Upper lobe of left lung (tissue), 6 donors: ENCODE measurements at regions not wholly inside any gene's neighbourhood (a gene's known extent, or its start where the extent isn't known, plus 50 kb on each side); places are given as distances from the start of the nearest gene placed in this dataset.

Experiments
- ATAC-seq, 2 donors: fragments of 200-7000 bp; cut with Tn5 transposase; one replicate each; pipeline ENCODE4 v1.9.1; 2022; ENCODE audit warnings: mild to moderate bottlenecking in 2 of 2, moderate library complexity in 2 of 2; ENCODE audit not compliant: low FRiP score in 2 of 2
- DNase-seq, 2 donors: peaks; one replicate each; pipeline ENCODE4 v3.0.0-alpha.2; 2019 to 2020
- H3K27ac ChIP-seq, 4 donors: fragments of 200-600 bp; sonication (generic); one replicate each; pipeline ENCODE4 v1.5.1; 2016 to 2019
- H3K27me3 ChIP-seq, 4 donors: fragments of 200-600 bp; sonication (generic); one replicate each; pipeline ENCODE4 v1.5.1; 2017 to 2019
- H3K36me3 ChIP-seq, 4 donors: fragments of 200-600 bp; sonication (generic); one replicate each; pipeline ENCODE4 v1.5.1; 2016 to 2019
- H3K4me1 ChIP-seq, 4 donors: fragments of 200-600 bp; sonication (generic); one replicate each; pipeline ENCODE4 v1.5.1; 2018 to 2019
- H3K4me3 ChIP-seq, 4 donors: fragments of 200-600 bp; sonication (generic); one replicate each; pipeline ENCODE4 v1.5.1; 2017 to 2019; ENCODE audit warnings: mild to moderate bottlenecking in 2 of 4, moderate library complexity in 1 of 4
- H3K9me3 ChIP-seq, 4 donors: fragments of 200-600 bp; sonication (generic); one replicate each; pipeline ENCODE4 v1.5.1; 2018 to 2019
- EP300 ChIP-seq, 4 donors: sonication (generic); formaldehyde crosslinking; IDR thresholded peaks; one replicate each; pipeline ENCODE4 v1.5.1; 2017; ENCODE audit warnings: antibody characterized with exemption in 4 of 4, control low read depth in 2 of 4
- POLR2A ChIP-seq, 4 donors: fragments of 450-650 bp; IDR thresholded peaks; one replicate each; pipeline ENCODE4 v1.5.1; 2016 to 2017; ENCODE audit warnings: antibody characterized with exemption in 4 of 4, mild to moderate bottlenecking in 2 of 4
- POLR2AphosphoS5 ChIP-seq, 2 donors: sonication (generic); formaldehyde crosslinking; IDR thresholded peaks; one replicate each; pipeline ENCODE4 v1.5.1; 2017; ENCODE audit warnings: antibody characterized with exemption in 2 of 2
- WGBS, 2 donors: methylation state at CpG; one replicate each; pipeline ENCODE4 v1.1.5; 2017 to 2018; 5-methylcytosine and 5-hydroxymethylcytosine counted together
- TF ChIP-seq, protein P1 (sequence below), 6 experiments: fragments of 450-650 bp in 4 of 6; fragments of 200-600 bp in 2 of 6; sonication (generic) in 2 of 6; IDR thresholded peaks; one replicate each; pipeline ENCODE4 v1.5.1; 2016 to 2019; ENCODE audit warnings: antibody characterized with exemption in 6 of 6
- donor health status: DM: no; HTN: no; CAD: no; lungs with moderate emphysema.
- donor health status: DM: no; HTN: yes; CAD: no; lungs with severe emphysema.

GRCh38 chr5:109482748-109483147 lies 73.0 kb upstream of the PJA2 start:
- 59 to 82% methylated on average over 4 to 5 of the region's 5 CpGs for WGBS, 2 donors
- no peak for DNase-seq

GRCh38 chr5:109479260-109479860 lies 69.6 kb upstream of the PJA2 start:
- DNase-seq: no peak
- TF ChIP-seq, protein P1, sequence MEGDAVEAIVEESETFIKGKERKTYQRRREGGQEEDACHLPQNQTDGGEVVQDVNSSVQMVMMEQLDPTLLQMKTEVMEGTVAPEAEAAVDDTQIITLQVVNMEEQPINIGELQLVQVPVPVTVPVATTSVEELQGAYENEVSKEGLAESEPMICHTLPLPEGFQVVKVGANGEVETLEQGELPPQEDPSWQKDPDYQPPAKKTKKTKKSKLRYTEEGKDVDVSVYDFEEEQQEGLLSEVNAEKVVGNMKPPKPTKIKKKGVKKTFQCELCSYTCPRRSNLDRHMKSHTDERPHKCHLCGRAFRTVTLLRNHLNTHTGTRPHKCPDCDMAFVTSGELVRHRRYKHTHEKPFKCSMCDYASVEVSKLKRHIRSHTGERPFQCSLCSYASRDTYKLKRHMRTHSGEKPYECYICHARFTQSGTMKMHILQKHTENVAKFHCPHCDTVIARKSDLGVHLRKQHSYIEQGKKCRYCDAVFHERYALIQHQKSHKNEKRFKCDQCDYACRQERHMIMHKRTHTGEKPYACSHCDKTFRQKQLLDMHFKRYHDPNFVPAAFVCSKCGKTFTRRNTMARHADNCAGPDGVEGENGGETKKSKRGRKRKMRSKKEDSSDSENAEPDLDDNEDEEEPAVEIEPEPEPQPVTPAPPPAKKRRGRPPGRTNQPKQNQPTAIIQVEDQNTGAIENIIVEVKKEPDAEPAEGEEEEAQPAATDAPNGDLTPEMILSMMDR (IDR thresholded peaks at IDR 0.05): peak in 3 of 6 experiments; percentile 7 to 29 (median 12)
- no peak for TF ChIP-seq POLR2A (IDR thresholded peaks at IDR 0.05)
- WGBS, 2 donors: 44 to 98% methylated on average over 2 of the region's 2 CpGs
- H3K27ac ChIP-seq: no peak overlapping the region
- no peaks in the 10 kb centered on the region for H3K9me3 ChIP-seq
- peaks cover 4 to 16% (median 13%) of the 10 kb centered on the region in 4 donors for H3K4me1 ChIP-seq
- ATAC-seq: no peak
- H3K4me3 ChIP-seq: no peak overlapping the region
- H3K27me3 ChIP-seq: no peaks in the 10 kb centered on the region
- H3K36me3 ChIP-seq: no peaks in the 10 kb centered on the region

More at GRCh38 chr5:109482748-109483147, 73.0 kb upstream of the PJA2 start:
- ATAC-seq: no peak
- H3K4me1 ChIP-seq: peaks cover 12 to 33% (median 18%) of the 10 kb centered on the region in 4 donors
- no peaks in the 10 kb centered on the region for H3K9me3 ChIP-seq
- no peaks in the 10 kb centered on the region for H3K36me3 ChIP-seq
- TF ChIP-seq POLR2AphosphoS5 (IDR thresholded peaks at IDR 0.05) (no peak), POLR2A (IDR thresholded peaks at IDR 0.05) (no peak), EP300 (IDR thresholded peaks at IDR 0.05) (no peak)
- TF ChIP-seq, protein P1 (IDR thresholded peaks at IDR 0.05): no peak
- no peaks in the 10 kb centered on the region for H3K27me3 ChIP-seq
- H3K27ac ChIP-seq: no peak overlapping the region
- no peak overlapping the region for H3K4me3 ChIP-seq

DNA sequence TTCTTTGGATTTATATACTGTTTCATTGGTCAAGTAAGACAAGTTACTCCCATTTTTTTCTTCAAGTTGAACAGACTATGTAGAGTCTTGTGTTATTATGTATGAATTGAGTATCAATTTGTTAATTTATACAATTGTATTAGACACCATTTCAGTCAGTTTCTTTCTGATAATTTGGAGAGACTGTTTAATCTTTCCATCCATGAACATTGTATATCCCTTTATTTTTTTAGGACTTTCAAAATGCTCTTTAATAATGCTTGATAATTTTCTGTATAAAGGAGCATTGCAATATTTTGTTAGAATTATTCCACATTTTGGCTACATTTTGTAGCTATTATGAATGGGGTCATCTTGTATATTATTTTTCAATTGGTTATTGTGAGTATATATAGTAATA lies 69.1 kb upstream of the PJA2 start:
- Histone ChIP-seq H3K4me1 (peaks cover 2 to 11% (median 8%) of the 10 kb centered on the region in 4 donors), H3K36me3 (no peaks in the 10 kb centered on the region), H3K9me3 (no peaks in the 10 kb centered on the region), H3K4me3 (no peak overlapping the region), H3K27me3 (no peaks in the 10 kb centered on the region), H3K27ac (no peak overlapping the region)
- no peak for TF ChIP-seq POLR2AphosphoS5 (IDR thresholded peaks at IDR 0.05)
- TF ChIP-seq, protein P1 (IDR thresholded peaks at IDR 0.05): no peak
- no peak for TF ChIP-seq POLR2A (IDR thresholded peaks at IDR 0.05)
- TF ChIP-seq EP300 (IDR thresholded peaks at IDR 0.05): no peak
- ATAC-seq: no peak
- DNase-seq: no peak

- peak in 2 of 4 donors; percentile 66 to 88 for TF ChIP-seq EP300 (IDR thresholded peaks at IDR 0.05)
- no peak for TF ChIP-seq POLR2AphosphoS5 (IDR thresholded peaks at IDR 0.05)
- WGBS, 2 donors: 60 to 67% methylated on average over 2 of the region's 2 CpGs
- no peaks in the 10 kb centered on the region for H3K9me3 ChIP-seq
- no peak for DNase-seq
- peak overlapping the region in 1 of 4 donors; percentile 15 for H3K27ac ChIP-seq
- H3K36me3 ChIP-seq: no peaks in the 10 kb centered on the region
- H3K4me1 ChIP-seq: no peaks in the 10 kb centered on the region
- H3K27me3 ChIP-seq: no peaks in the 10 kb centered on the region
- H3K4me3 ChIP-seq: no peak overlapping the region
- ATAC-seq: no peak
Measured at GRCh38 chr5:109476292-109476691, 66.5 kb upstream of the PJA2 start.

- Histone ChIP-seq H3K27ac (no peak overlapping the region), H3K9me3 (no peaks in the 10 kb centered on the region), H3K36me3 (no peaks in the 10 kb centered on the region), H3K27me3 (no peaks in the 10 kb centered on the region), H3K4me1 (peaks cover 3 to 6% (median 5%) of the 10 kb centered on the region in 4 donors), H3K4me3 (no peak overlapping the region)
- DNase-seq (no peak), ATAC-seq (no peak)
- WGBS, 2 donors: 52 to 72% methylated on average over 1 of the region's 1 CpG
- TF ChIP-seq POLR2AphosphoS5 (IDR thresholded peaks at IDR 0.05) (no peak), EP300 (IDR thresholded peaks at IDR 0.05) (no peak), POLR2A (IDR thresholded peaks at IDR 0.05) (no peak)
- TF ChIP-seq, protein P1 (IDR thresholded peaks at IDR 0.05): no peak
Measured at GRCh38 chr5:109469896-109470662, 60.3 kb upstream of the PJA2 start.
